GM18511 (cell line): ENCODE measurements at regions not wholly inside any gene's neighbourhood (a gene's known extent, or its start where the extent isn't known, plus 50 kb on each side); places are given as distances from the start of the nearest gene placed in this dataset.

Experiments
- ATAC-seq: cut with Tn5 transposase; IDR thresholded peaks from one replicate; pipeline ENCODE4 v1.9.1; 2021; ENCODE audit warnings: mild to moderate bottlenecking, moderate library complexity; ENCODE audit not compliant: unreplicated experiment

GRCh38 chr5:27341342-27341741 is 303.0 kb upstream of the CDH9 start:
- no peak for ATAC-seq

DNA sequence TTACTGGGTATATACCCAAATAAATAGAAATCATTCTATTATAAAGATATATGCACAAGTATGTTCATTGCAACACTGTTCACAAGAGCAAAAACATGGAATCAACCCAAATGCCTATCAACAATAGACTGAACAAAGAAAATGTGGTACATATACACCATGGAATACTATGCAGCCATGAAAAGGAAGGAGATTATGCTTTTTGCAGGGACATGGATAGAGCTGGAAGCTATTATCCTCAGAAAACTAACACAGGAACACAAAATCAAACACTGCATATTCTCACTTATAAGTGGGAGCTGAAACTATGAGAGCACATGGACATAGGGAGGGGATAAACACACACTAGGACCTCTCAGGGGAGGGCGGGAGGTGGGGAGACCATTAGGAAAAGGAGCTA is 298.4 kb upstream of the CDH9 start:
- ATAC-seq = no peak

DNA sequence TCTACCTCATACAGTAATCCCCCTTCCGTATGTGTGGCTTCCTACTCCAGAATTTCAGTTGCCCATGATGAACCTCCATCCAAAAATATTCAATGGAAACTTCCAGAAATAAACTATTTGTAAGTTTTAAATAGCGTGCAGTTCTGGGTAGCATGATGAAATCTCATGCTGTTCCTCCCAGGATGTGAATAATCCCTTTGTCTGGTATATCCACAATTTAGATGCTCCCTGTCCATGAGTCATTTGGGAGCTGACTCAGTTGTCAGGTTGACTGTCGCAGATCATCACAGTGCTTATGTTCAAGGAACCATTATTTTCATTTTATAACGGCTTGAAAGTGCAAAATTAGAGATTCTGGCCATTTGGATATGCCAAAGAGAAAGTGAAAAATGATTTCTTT is 290.1 kb upstream of the CDH9 start:
- ATAC-seq = no peak

GRCh38 chr5:27325513-27325912 is 287.1 kb upstream of the CDH9 start:
- ATAC-seq = no peak

DNA sequence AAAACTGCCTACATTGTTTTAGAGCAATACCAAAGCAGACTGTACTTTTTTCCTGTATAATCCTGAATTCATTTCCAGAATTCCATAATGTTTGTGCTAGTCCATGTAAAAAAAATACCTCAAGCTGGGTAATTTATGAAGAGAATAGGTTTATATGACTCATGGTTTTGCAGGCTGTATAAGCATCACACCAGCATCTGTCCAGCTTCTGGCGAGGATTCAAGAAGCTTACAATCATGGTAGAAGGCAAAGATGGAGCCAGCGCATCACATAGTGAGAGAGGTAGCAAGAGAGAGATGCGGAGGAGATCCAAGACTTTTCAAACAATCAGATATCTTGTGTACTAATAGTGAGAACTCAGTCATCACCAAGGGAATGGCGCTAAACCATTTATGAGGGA is 280.3 kb upstream of the CDH9 start:
- ATAC-seq = no peak

GRCh38 chr5:27316271-27316650 is 277.9 kb upstream of the CDH9 start:
- no peak for ATAC-seq

DNA sequence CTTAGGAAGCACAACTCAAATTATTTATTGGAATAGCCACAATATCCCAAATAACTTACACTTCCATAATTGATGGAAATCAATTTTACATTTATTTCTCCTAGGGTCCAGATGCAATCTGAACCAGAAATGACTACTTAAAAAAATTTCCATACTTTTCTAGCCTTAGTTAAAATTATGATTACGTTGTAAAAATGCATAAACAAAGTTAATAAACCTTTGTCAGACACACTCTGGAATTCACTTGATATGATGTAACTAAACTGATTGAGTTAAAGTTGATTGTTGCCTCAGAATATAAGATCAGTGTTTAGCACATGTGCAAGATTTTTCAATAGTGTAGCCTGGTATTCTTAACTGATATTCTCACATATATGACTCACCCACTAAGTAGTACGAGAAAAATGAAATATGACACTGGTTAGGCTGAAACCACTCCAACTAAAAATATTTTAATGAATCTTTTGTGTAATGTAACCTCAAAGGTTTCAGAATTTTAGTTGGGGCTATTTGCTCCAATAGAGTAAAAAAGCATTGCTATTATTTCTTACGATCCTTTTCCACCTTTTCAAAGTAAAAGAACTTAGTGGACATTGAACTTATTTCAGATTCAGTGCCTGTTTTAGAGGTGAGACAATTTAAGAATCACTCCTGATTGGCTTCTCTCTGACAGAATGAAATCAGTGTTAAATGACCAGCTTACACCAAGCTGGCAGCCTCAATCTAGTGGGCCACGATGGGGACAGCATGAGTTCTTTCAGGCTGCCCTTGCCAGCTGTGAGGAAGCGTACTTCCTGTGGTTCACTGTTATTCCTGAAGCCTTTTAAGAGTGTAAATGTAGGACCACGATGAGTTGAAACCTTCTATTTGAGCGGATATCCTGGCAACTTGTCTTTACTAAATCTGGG is 277.2 kb upstream of the CDH9 start:
- no peak for ATAC-seq

- no peak for ATAC-seq
Observed at GRCh38 chr5:27313549-27313948, 275.2 kb upstream of the CDH9 start.

DNA sequence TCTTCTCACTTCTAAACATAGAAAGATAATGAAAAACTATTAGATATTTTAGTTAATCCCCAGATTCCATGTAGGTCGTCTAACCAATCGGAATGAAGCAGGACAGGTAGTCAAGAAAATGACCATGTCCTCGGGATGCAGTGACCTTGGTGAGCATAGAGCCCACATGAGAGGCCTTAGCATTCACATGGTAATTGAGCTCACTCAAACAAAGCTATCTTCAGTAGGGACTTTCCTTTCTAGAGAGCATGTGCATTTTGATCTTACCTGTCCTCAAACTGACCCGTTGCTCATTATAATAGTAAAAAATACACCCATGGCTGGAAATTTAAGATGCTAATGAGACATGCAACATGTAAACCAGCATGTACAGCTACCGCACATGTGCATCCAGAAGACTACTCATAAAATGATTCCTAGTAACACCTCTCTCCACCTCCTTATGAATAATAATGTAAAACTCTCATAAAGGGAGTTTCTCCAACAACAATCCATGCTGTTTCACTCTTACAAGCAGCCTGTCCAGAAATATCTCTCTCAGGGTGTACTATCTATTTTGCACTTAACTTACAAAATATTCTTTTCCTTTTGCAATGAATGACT is 274.0 kb upstream of the CDH9 start:
- ATAC-seq = no peak

GRCh38 chr5:27311544-27311943 is 273.2 kb upstream of the CDH9 start:
- no peak for ATAC-seq

DNA sequence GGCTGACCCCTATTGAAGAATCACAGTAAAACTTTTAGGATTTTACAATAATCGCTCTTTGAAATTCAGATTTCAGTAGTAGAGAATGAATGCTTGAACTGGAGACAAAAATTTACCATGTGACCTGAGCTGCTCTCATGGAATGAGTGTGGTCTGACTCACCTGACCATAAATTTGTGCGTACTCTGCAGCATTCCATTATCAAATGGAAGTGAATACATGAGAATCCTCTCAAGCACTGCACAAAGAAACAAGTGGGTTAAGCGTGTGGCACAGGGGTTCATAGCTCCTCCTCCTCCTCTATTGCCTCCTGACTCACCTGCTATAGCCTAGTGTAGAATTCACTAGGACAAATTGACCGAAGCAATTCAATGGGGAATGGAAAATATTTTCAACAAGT is 269.8 kb upstream of the CDH9 start:
- no peak for ATAC-seq

DNA sequence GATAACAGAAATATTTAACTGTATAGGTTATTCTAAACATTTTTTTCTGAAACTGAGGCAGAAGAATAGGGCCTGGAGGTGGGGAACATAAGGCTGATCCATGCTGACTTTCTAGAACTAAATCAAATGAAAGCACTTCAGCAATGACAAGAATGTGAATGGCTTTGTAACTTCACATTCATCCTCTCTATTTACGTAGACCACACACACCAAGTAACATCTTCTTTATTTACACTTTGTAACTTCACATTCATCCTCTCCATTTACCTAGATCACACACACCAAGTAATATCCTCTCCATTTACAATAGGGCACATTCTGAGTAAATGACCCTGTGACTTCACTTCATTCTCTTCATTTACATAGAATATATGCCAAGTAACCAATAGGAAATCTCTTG is 251.8 kb upstream of the CDH9 start:
- no peak for ATAC-seq

GRCh38 chr5:27276119-27276518 is 237.7 kb upstream of the CDH9 start:
- ATAC-seq = no peak

GRCh38 chr5:27275345-27275744 is 237.0 kb upstream of the CDH9 start:
- no peak for ATAC-seq

- ATAC-seq = no peak
Observed at GRCh38 chr5:27269766-27270165, 231.4 kb upstream of the CDH9 start.

- no peak for ATAC-seq
Observed at GRCh38 chr5:27267209-27267824, 228.9 kb upstream of the CDH9 start.

GRCh38 chr5:27266184-27266583 is 227.8 kb upstream of the CDH9 start:
- ATAC-seq = no peak

GRCh38 chr5:27257696-27258095 is 219.3 kb upstream of the CDH9 start:
- ATAC-seq = no peak

GRCh38 chr5:27252911-27253310 is 214.5 kb upstream of the CDH9 start:
- no peak for ATAC-seq

DNA sequence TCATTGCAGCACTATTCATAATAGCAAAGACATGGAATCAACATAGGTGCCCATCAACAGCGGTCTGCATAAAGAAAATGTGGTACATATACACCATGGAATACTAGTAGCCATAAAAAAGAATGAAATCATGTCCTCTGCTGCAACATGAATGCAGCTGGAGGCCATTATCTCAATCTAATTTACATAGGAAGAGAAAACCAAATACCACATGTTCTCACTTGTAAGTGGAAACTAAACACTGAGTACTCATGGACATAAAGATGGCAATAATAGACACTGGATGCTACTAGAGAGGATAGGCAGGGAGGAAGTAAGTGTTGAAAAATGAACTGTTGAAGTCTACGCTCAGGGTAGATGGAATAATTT is 203.9 kb upstream of the CDH9 start:
- ATAC-seq = no peak

DNA sequence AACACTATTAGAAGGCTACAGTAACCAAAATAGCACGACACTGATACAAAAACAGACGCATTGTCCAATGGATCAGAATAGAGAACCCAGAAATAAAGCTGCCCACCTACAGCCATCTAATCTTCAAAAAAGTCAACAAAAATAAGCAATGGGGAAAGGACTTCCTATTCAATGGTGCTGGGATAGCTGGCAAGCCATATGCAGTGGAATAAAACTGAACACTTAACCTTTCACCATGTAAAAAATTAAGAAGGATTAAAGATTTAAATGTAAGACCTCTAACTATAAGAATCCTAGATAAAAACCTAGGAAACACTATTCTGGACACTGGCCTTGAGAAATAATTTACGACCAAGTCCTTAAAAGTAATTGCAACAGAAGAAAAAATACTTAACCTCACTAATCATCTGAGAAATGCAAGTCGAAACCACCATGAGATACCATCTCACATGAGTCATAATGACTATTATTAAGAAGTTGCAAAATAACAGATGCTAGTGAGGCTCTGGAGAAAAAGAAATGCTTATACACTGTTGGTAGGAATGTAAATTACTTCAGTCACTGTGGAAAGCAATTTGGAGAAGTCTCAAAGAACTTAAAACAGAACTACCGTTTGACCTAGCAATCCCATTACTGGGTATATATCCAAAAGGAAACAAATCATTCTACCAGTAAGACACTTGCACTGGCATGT is 203.3 kb upstream of the CDH9 start:
- ATAC-seq = no peak

DNA sequence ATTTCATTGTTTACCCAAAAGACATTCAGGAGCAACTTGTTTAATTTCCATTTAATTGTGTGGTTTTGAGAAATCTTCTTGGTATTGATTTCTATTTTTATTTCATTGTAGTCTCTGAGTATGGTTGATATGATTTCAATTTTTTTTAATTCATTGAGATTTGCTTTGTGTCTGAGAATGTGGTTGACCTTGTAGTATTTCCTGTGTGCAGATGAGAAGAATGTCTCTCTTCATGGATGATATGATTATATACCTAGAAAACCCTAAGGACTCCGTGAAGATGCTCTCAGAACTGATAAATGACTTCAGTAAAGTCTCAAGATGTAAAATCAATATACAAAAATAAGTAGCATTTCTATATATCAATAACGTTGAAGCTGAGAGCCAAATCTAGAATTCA is 202.4 kb upstream of the CDH9 start:
- ATAC-seq = no peak
